ENCODE measurements at regions not wholly inside any gene's neighbourhood (a gene's known extent, or its start where the extent isn't known, plus 50 kb on each side); places are given as distances from the start of the nearest gene placed in this dataset.

DNA sequence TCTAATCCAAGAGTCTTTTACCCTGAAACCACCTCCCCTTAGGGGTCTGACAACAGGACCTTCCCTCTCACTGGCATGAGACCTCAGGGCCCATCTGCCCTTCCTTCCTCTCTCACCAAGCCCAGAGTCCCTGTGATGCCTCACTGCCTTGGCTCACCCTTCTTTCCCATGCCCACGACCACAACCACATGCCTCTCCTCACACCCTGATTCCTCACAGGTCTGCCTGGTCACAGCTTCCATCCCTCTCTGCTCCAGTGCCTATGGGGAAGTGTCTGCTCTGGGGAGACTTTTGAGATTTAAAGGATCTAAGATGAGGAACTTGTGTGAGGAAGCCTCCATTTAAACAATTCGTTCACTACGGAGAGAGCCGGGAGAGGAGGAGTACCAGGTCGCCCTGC is 98.9 kb upstream of the SH3BP4 start:
- H4K20me1 ChIP-seq (ENCODE audit: insufficient read depth, low read length, poor library complexity, severe bottlenecking): no peaks in the 10 kb centered on the region
- no peaks in the 10 kb centered on the region for H3K36me3 ChIP-seq (ENCODE audit: insufficient read depth, low read length)
- H3K9me3 ChIP-seq (ENCODE audit: insufficient read depth, low read depth, low read length): no peaks in the 10 kb centered on the region
- H2AFZ ChIP-seq (ENCODE audit: low read length): no peak overlapping the region
- H3K9ac ChIP-seq (ENCODE audit: low read depth, low read length, poor library complexity, severe bottlenecking): no peak overlapping the region
- H3K27me3 ChIP-seq (ENCODE audit: insufficient read depth, low read length, poor library complexity, severe bottlenecking): no peaks in the 10 kb centered on the region
- H3K4me2 ChIP-seq (ENCODE audit: low read depth, low read length, poor library complexity, severe bottlenecking): no peak overlapping the region
- no peaks in the 10 kb centered on the region for H3K9me2 ChIP-seq (replicated peaks; ENCODE audit: low read depth, low read length)
- H3K4me1 ChIP-seq (ENCODE audit: insufficient read depth, low read length, poor library complexity, severe bottlenecking): no peaks in the 10 kb centered on the region
- no peaks in the 10 kb centered on the region for H3F3A ChIP-seq (ENCODE audit: low read depth)
- H3K79me2 ChIP-seq (ENCODE audit: insufficient read depth, low read length): no peaks in the 10 kb centered on the region
- H3K4me3 ChIP-seq (ENCODE audit: low read length, poor library complexity, severe bottlenecking): no peak overlapping the region
- TF ChIP-seq EZH2phosphoT487 (IDR thresholded peaks at IDR 0.05; ENCODE audit: borderline replicate concordance) (no peak), CTCF (conservative IDR thresholded peaks at IDR 0.05; ENCODE audit: low read length) (no peak)

DNA sequence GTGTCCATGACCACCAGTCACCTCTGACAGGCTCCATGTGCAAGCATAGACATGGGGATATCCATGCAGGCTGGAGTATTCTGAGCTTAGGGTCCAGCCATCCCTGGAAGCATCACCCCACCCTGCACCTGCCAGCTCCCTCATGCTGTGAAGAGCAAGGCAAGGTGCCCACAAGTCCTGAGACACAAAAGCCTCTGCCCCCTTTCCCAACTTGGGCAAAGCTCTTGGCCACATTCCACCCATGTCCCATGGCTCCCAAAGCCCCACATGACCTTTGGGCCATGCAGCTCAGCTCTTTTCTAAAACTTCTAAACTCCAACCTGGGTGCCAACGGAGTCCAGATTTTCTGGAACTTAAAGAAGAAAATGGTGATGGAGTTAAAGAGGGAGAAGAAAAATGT is 99.8 kb upstream of the SH3BP4 start:
- no peak overlapping the region for H3K9ac ChIP-seq (ENCODE audit: low read depth, low read length, poor library complexity, severe bottlenecking)
- TF ChIP-seq CTCF (conservative IDR thresholded peaks at IDR 0.05; ENCODE audit: low read length) (no peak), EZH2phosphoT487 (IDR thresholded peaks at IDR 0.05; ENCODE audit: borderline replicate concordance) (no peak)
- no peaks in the 10 kb centered on the region for H4K20me1 ChIP-seq (ENCODE audit: insufficient read depth, low read length, poor library complexity, severe bottlenecking)
- H3K4me2 ChIP-seq (ENCODE audit: low read depth, low read length, poor library complexity, severe bottlenecking): no peak overlapping the region
- H3K36me3 ChIP-seq (ENCODE audit: insufficient read depth, low read length): no peaks in the 10 kb centered on the region
- H3K9me2 ChIP-seq (replicated peaks; ENCODE audit: low read depth, low read length): no peaks in the 10 kb centered on the region
- H3K4me3 ChIP-seq (ENCODE audit: low read length, poor library complexity, severe bottlenecking): no peak overlapping the region
- no peaks in the 10 kb centered on the region for H3K27me3 ChIP-seq (ENCODE audit: insufficient read depth, low read length, poor library complexity, severe bottlenecking)
- H3F3A ChIP-seq (ENCODE audit: low read depth): no peaks in the 10 kb centered on the region
- no peaks in the 10 kb centered on the region for H3K9me3 ChIP-seq (ENCODE audit: insufficient read depth, low read depth, low read length)
- H3K4me1 ChIP-seq (ENCODE audit: insufficient read depth, low read length, poor library complexity, severe bottlenecking): no peaks in the 10 kb centered on the region
- no peak overlapping the region for H2AFZ ChIP-seq (ENCODE audit: low read length)
- H3K79me2 ChIP-seq (ENCODE audit: insufficient read depth, low read length): no peaks in the 10 kb centered on the region

GRCh38 chr2:234851451-234851850 is 100.4 kb upstream of the SH3BP4 start:
- no peak for TF ChIP-seq CTCF (conservative IDR thresholded peaks at IDR 0.05; ENCODE audit: low read length)
- TF ChIP-seq EZH2phosphoT487 (IDR thresholded peaks at IDR 0.05; ENCODE audit: borderline replicate concordance): no peak
- no peaks in the 10 kb centered on the region for H3K27me3 ChIP-seq (ENCODE audit: insufficient read depth, low read length, poor library complexity, severe bottlenecking)
- no peaks in the 10 kb centered on the region for H3K36me3 ChIP-seq (ENCODE audit: insufficient read depth, low read length)
- H2AFZ ChIP-seq (ENCODE audit: low read length): no peak overlapping the region
- no peaks in the 10 kb centered on the region for H3F3A ChIP-seq (ENCODE audit: low read depth)
- no peaks in the 10 kb centered on the region for H3K4me1 ChIP-seq (ENCODE audit: insufficient read depth, low read length, poor library complexity, severe bottlenecking)
- H3K9me2 ChIP-seq (replicated peaks; ENCODE audit: low read depth, low read length): no peaks in the 10 kb centered on the region
- no peaks in the 10 kb centered on the region for H3K9me3 ChIP-seq (ENCODE audit: insufficient read depth, low read depth, low read length)
- no peaks in the 10 kb centered on the region for H4K20me1 ChIP-seq (ENCODE audit: insufficient read depth, low read length, poor library complexity, severe bottlenecking)
- no peak overlapping the region for H3K9ac ChIP-seq (ENCODE audit: low read depth, low read length, poor library complexity, severe bottlenecking)
- no peak overlapping the region for H3K4me3 ChIP-seq (ENCODE audit: low read length, poor library complexity, severe bottlenecking)
- H3K79me2 ChIP-seq (ENCODE audit: insufficient read depth, low read length): no peaks in the 10 kb centered on the region
- H3K4me2 ChIP-seq (ENCODE audit: low read depth, low read length, poor library complexity, severe bottlenecking): no peak overlapping the region

Measured in Loucy (cell line).